Loucy (cell line): ENCODE measurements at regions not wholly inside any gene's neighbourhood (a gene's known extent, or its start where the extent isn't known, plus 50 kb on each side); places are given as distances from the start of the nearest gene placed in this dataset.

Experiments
- H2AFZ ChIP-seq: fragments of 200-600 bp; sonication (generic); 2 replicates; pipeline ENCODE4 v1.6.0; 2016; ENCODE audit warnings: antibody characterized with exemption, mild to moderate bottlenecking, low read length, moderate library complexity
- H3F3A ChIP-seq: fragments of 200-600 bp; 2 replicates; pipeline ENCODE4 v1.6.0; 2016; ENCODE audit warnings: antibody characterized with exemption, low read depth, mild to moderate bottlenecking
- H3K27me3 ChIP-seq: fragments of 200-600 bp; sonication (generic); 2 replicates; pipeline ENCODE4 v1.6.1; 2014; ENCODE audit warnings: low read length, mild to moderate bottlenecking; ENCODE audit not compliant: insufficient read depth, poor library complexity, severe bottlenecking
- H3K36me3 ChIP-seq: fragments of 200-600 bp; sonication (generic); 2 replicates; pipeline ENCODE4 v1.6.1; 2016; ENCODE audit warnings: low read length; ENCODE audit not compliant: insufficient read depth
- H3K4me1 ChIP-seq: fragments of 200-600 bp; sonication (generic); 2 replicates; pipeline ENCODE4 v1.5.1; 2014; ENCODE audit warnings: low read length, mild to moderate bottlenecking; ENCODE audit not compliant: insufficient read depth, poor library complexity, severe bottlenecking
- H3K4me2 ChIP-seq: fragments of 200-600 bp; sonication (generic); 2 replicates; pipeline ENCODE4 v1.6.0; 2014; ENCODE audit warnings: antibody characterized with exemption, low read length, low read depth, mild to moderate bottlenecking; ENCODE audit not compliant: poor library complexity, severe bottlenecking
- H3K4me3 ChIP-seq: fragments of 200-600 bp; sonication (generic); 2 replicates; pipeline ENCODE4 v1.5.1; 2014; ENCODE audit warnings: low read length, mild to moderate bottlenecking, mixed read lengths; ENCODE audit not compliant: poor library complexity, severe bottlenecking
- H3K79me2 ChIP-seq: fragments of 200-600 bp; sonication (generic); 2 replicates; pipeline ENCODE4 v1.6.1; 2014; ENCODE audit warnings: low read length; ENCODE audit not compliant: insufficient read depth
- H3K9ac ChIP-seq: fragments of 200-600 bp; sonication (generic); 2 replicates; pipeline ENCODE4 v1.6.0; 2014; ENCODE audit warnings: mild to moderate bottlenecking, low read depth, low read length, moderate library complexity; ENCODE audit not compliant: poor library complexity, severe bottlenecking
- H3K9me2 ChIP-seq: fragments of 200-600 bp; sonication (generic); replicated peaks from 2 replicates; pipeline ENCODE4 v1.6.1; 2016; ENCODE audit warnings: low read depth, low read length, mixed read lengths
- H3K9me3 ChIP-seq: fragments of 200-600 bp; sonication (generic); 2 replicates; pipeline ENCODE4 v1.6.1; 2014; ENCODE audit warnings: mild to moderate bottlenecking, antibody characterized with exemption, low read length, low read depth; ENCODE audit not compliant: insufficient read depth
- H4K20me1 ChIP-seq: fragments of 200-600 bp; sonication (generic); 2 replicates; pipeline ENCODE4 v1.6.0; 2014; ENCODE audit warnings: antibody characterized with exemption, low read length, mild to moderate bottlenecking; ENCODE audit not compliant: insufficient read depth, poor library complexity, severe bottlenecking
- EZH2phosphoT487 ChIP-seq: fragments of 200-600 bp; IDR thresholded peaks from 2 replicates; pipeline ENCODE4 v1.6.1; 2018; ENCODE audit warnings: antibody characterized with exemption, mild to moderate bottlenecking, moderate library complexity, borderline replicate concordance
- TF ChIP-seq, protein P1 (sequence below): fragments of 200-600 bp; sonication (generic); conservative IDR thresholded peaks from 2 replicates; pipeline ENCODE4 v1.5.1; 2014; ENCODE audit warnings: mild to moderate bottlenecking, antibody characterized with exemption, low read length

DNA sequence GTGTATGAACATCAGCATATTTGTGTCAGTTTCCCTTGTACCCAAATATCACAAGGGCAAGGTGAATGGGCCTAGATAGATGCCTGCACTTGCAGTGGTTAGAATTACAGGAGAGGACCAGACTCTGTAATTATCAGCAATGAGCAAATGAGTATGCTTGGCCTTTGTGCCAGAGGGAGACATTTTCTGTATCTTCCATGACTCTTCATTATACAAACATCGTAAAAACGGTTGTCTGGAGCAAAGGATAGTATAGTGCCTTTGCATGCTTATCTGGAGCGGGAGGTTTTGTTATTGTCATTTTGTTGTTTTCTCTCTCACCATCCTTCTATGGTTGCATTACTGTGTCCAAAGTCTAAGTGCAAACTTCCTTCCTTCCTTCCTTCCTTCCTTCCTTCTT lies 1568.5 kb upstream of the NUDT12 start:
- no peaks in the 10 kb centered on the region for H4K20me1 ChIP-seq
- no peak overlapping the region for H3K4me2 ChIP-seq
- no peaks in the 10 kb centered on the region for H3K9me2 ChIP-seq
- no peaks in the 10 kb centered on the region for H3K9me3 ChIP-seq
- no peak for TF ChIP-seq EZH2phosphoT487
- TF ChIP-seq, protein P1, sequence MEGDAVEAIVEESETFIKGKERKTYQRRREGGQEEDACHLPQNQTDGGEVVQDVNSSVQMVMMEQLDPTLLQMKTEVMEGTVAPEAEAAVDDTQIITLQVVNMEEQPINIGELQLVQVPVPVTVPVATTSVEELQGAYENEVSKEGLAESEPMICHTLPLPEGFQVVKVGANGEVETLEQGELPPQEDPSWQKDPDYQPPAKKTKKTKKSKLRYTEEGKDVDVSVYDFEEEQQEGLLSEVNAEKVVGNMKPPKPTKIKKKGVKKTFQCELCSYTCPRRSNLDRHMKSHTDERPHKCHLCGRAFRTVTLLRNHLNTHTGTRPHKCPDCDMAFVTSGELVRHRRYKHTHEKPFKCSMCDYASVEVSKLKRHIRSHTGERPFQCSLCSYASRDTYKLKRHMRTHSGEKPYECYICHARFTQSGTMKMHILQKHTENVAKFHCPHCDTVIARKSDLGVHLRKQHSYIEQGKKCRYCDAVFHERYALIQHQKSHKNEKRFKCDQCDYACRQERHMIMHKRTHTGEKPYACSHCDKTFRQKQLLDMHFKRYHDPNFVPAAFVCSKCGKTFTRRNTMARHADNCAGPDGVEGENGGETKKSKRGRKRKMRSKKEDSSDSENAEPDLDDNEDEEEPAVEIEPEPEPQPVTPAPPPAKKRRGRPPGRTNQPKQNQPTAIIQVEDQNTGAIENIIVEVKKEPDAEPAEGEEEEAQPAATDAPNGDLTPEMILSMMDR, result no peak
- H3K36me3 ChIP-seq, result no peaks in the 10 kb centered on the region
- no peak overlapping the region for H2AFZ ChIP-seq
- no peaks in the 10 kb centered on the region for H3K27me3 ChIP-seq
- H3K4me3 ChIP-seq, result no peak overlapping the region
- H3K4me1 ChIP-seq, result no peaks in the 10 kb centered on the region
- H3K79me2 ChIP-seq, result no peaks in the 10 kb centered on the region
- no peak overlapping the region for H3K9ac ChIP-seq
- no peaks in the 10 kb centered on the region for H3F3A ChIP-seq

GRCh38 chr5:105101577-105101976 lies 1539.0 kb upstream of the NUDT12 start:
- Histone ChIP-seq H3K27me3 (no peaks in the 10 kb centered on the region), H3K9me3 (no peaks in the 10 kb centered on the region), H4K20me1 (no peaks in the 10 kb centered on the region), H3K4me3 (no peak overlapping the region), H2AFZ (no peak overlapping the region), H3K79me2 (no peaks in the 10 kb centered on the region), H3K4me1 (no peaks in the 10 kb centered on the region), H3K4me2 (no peak overlapping the region), H3K9me2 (no peaks in the 10 kb centered on the region), H3F3A (no peaks in the 10 kb centered on the region), H3K36me3 (no peaks in the 10 kb centered on the region), H3K9ac (no peak overlapping the region)
- TF ChIP-seq, protein P1, result no peak
- no peak for TF ChIP-seq EZH2phosphoT487

- no peak overlapping the region for H3K4me2 ChIP-seq
- no peaks in the 10 kb centered on the region for H3K4me1 ChIP-seq
- H2AFZ ChIP-seq, result no peak overlapping the region
- H3K27me3 ChIP-seq, result no peaks in the 10 kb centered on the region
- H3K9me3 ChIP-seq, result no peaks in the 10 kb centered on the region
- no peaks in the 10 kb centered on the region for H3K9me2 ChIP-seq
- H3K9ac ChIP-seq, result no peak overlapping the region
- no peaks in the 10 kb centered on the region for H4K20me1 ChIP-seq
- H3K4me3 ChIP-seq, result no peak overlapping the region
- H3K36me3 ChIP-seq, result no peaks in the 10 kb centered on the region
- no peaks in the 10 kb centered on the region for H3K79me2 ChIP-seq
- H3F3A ChIP-seq, result no peaks in the 10 kb centered on the region
- no peak for TF ChIP-seq EZH2phosphoT487
- TF ChIP-seq, protein P1, result no peak
Measured at GRCh38 chr5:105088961-105089360, 1526.4 kb upstream of the NUDT12 start.
